Body of pancreas (tissue), 4 donors: ENCODE measurements at regions not wholly inside any gene's neighbourhood (a gene's known extent, or its start where the extent isn't known, plus 50 kb on each side); places are given as distances from the start of the nearest gene placed in this dataset.
"Not testable (repeated sequence)": the region's sequence is repeated elsewhere in the genome, so short reads cannot be mapped to it uniquely, and the experiment has no call there.

Experiments used
- ATAC-seq: fragments of 150-250 bp; one replicate; pipeline ENCODE4 v1.9.1; 2016
- DNase-seq, 4 donors: peaks; one replicate each; pipeline ENCODE4 v3.0.0-alpha.2; 2019
- H3K27ac ChIP-seq, 4 donors: fragments of 200-600 bp; sonication (generic); 1 replicate in 3 of 4; 2 replicates in 1 of 4; pipeline versions ENCODE4 v1.5.1 to v1.6.1; 2016 to 2019; ENCODE audit warnings: mild to moderate bottlenecking in 1 of 4, mixed read lengths in 1 of 4, moderate library complexity in 1 of 4
- H3K27me3 ChIP-seq, 2 donors: fragments of 200-600 bp; sonication (generic); one replicate each; pipeline ENCODE4 v1.6.0; 2016; ENCODE audit warnings: mild to moderate bottlenecking in 1 of 2
- H3K36me3 ChIP-seq, 2 donors: fragments of 200-600 bp; sonication (generic); replicated peaks in 1 of 2; 2 replicates each; pipeline ENCODE4 v1.5.1; 2016; ENCODE audit warnings: low read depth in 2 of 2; ENCODE audit not compliant: insufficient read depth in 1 of 2
- H3K4me1 ChIP-seq: fragments of 200-600 bp; sonication (generic); one replicate; pipeline ENCODE4 v1.6.0; 2016
- H3K4me3 ChIP-seq, 2 donors: fragments of 200-600 bp; sonication (generic); 1 replicate in 1 of 2; 2 replicates in 1 of 2; pipeline ENCODE4 v1.5.1; 2016 to 2019
- H3K9me3 ChIP-seq, 3 donors: fragments of 200-600 bp; sonication (generic); 1 replicate in 2 of 3; 2 replicates in 1 of 3; pipeline ENCODE4 v1.5.1; 2016
- CTCF ChIP-seq, 7 experiments: fragments of 450-650 bp in 4 of 7; fragments of 200-600 bp in 3 of 7; sonication (generic) in 3 of 7; IDR thresholded peaks; one replicate each; pipeline ENCODE4 v1.5.1; 2016 to 2019; ENCODE audit warnings: antibody characterized with exemption in 7 of 7
- POLR2A ChIP-seq, 3 donors: fragments of 450-650 bp; IDR thresholded peaks; one replicate each; pipeline ENCODE4 v1.6.1; 2016; ENCODE audit warnings: antibody characterized with exemption in 3 of 3, mild to moderate bottlenecking in 2 of 3
- WGBS, 2 donors: methylation state at CpG; one replicate each; pipeline ENCODE4 v1.1.5; 2017; 5-methylcytosine and 5-hydroxymethylcytosine counted together
- intact Hi-C: fragments of 100-400 bp; cut with DNase I; formaldehyde crosslinking; loops from one replicate; pipeline ENCODE4 v1.15.1; 2023

- H3K9me3 ChIP-seq = no peaks in the 10 kb centered on the region
- H3K4me1 ChIP-seq = no peaks in the 10 kb centered on the region
- H3K27ac ChIP-seq = no peak overlapping the region
- DNase-seq (no peak), ATAC-seq (no peak)
- H3K36me3 ChIP-seq = no peaks in the 10 kb centered on the region
- intact Hi-C loops = no loop called here
- TF ChIP-seq POLR2A (IDR thresholded peaks at IDR 0.05) = no peak
- TF ChIP-seq CTCF (IDR thresholded peaks at IDR 0.05) = no peak
- no peaks in the 10 kb centered on the region for H3K27me3 ChIP-seq
- 74 to 88% methylated on average over 2 of the region's 2 CpGs for WGBS, 2 donors
- H3K4me3 ChIP-seq = no peak overlapping the region
These were observed 157.8 kb downstream of the PDCD6IP start for GRCh38 chr3:33956206-33956605.

- intact Hi-C loops = no loop called here
- Histone ChIP-seq H3K9me3 (no peaks in the 10 kb centered on the region), H3K27me3 (no peaks in the 10 kb centered on the region), H3K36me3 (no peaks in the 10 kb centered on the region), H3K4me3 (no peak overlapping the region), H3K4me1 (no peaks in the 10 kb centered on the region), H3K27ac (no peak overlapping the region)
- WGBS, 2 donors = 86 to 89% methylated on average over 4 of the region's 4 CpGs
- ATAC-seq (no peak), DNase-seq (no peak)
- no peak for TF ChIP-seq POLR2A (IDR thresholded peaks at IDR 0.05)
- TF ChIP-seq CTCF (IDR thresholded peaks at IDR 0.05) = no peak
These were observed 158.3 kb downstream of the PDCD6IP start for GRCh38 chr3:33956776-33957175.

- TF ChIP-seq POLR2A (IDR thresholded peaks at IDR 0.05) (no peak), CTCF (IDR thresholded peaks at IDR 0.05) (no peak)
- ATAC-seq (no peak), DNase-seq (no peak)
- Histone ChIP-seq H3K9me3 (no peaks in the 10 kb centered on the region), H3K36me3 (no peaks in the 10 kb centered on the region), H3K4me3 (no peak overlapping the region), H3K27me3 (no peaks in the 10 kb centered on the region), H3K4me1 (no peaks in the 10 kb centered on the region), H3K27ac (no peak overlapping the region)
- intact Hi-C loops = no loop called here
- 52 to 76% methylated on average over 5 of the region's 5 CpGs for WGBS, 2 donors
These were observed 158.7 kb downstream of the PDCD6IP start for GRCh38 chr3:33957176-33957575.

GRCh38 chr3:33958661-33959060 lies 160.2 kb downstream of the PDCD6IP start:
- Histone ChIP-seq H3K4me1 (no peaks in the 10 kb centered on the region), H3K27ac (no peak overlapping the region), H3K4me3 (no peak overlapping the region), H3K27me3 (no peaks in the 10 kb centered on the region), H3K36me3 (no peaks in the 10 kb centered on the region), H3K9me3 (peaks cover 0 to 4% (median 0%) of the 10 kb centered on the region in 3 donors)
- 0 to 21% methylated on average over 1 of the region's 1 CpG for WGBS, 2 donors
- intact Hi-C loops = no loop called here
- TF ChIP-seq POLR2A (IDR thresholded peaks at IDR 0.05) (no peak), CTCF (IDR thresholded peaks at IDR 0.05) (no peak)
- no peak for DNase-seq
- ATAC-seq = no peak

- TF ChIP-seq POLR2A (IDR thresholded peaks at IDR 0.05) (no peak), CTCF (IDR thresholded peaks at IDR 0.05) (no peak)
- no peak overlapping the region for H3K4me3 ChIP-seq
- no peaks in the 10 kb centered on the region for H3K27me3 ChIP-seq
- no peak for DNase-seq
- no peaks in the 10 kb centered on the region for H3K4me1 ChIP-seq
- no peaks in the 10 kb centered on the region for H3K36me3 ChIP-seq
- ATAC-seq = no peak
- H3K27ac ChIP-seq = no peak overlapping the region
- WGBS, 2 donors = 28 to 69% methylated on average over 3 of the region's 3 CpGs
- peaks cover 0 to 4% (median 0%) of the 10 kb centered on the region in 3 donors for H3K9me3 ChIP-seq
- intact Hi-C loops = no loop called here
These were observed 164.0 kb downstream of the PDCD6IP start for GRCh38 chr3:33962396-33962795.

GRCh38 chr3:33970180-33970579 lies 171.8 kb downstream of the PDCD6IP start:
- H3K9me3 ChIP-seq, H3K36me3 ChIP-seq, DNase-seq, intact Hi-C loops, ATAC-seq, H3K27me3 ChIP-seq, H3K4me3 ChIP-seq, H3K4me1 ChIP-seq, H3K27ac ChIP-seq: not testable (repeated sequence)
- 59 to 73% methylated on average over 7 of the region's 7 CpGs for WGBS, 2 donors
